ENCODE measurements at regions not wholly inside any gene's neighbourhood (a gene's known extent, or its start where the extent isn't known, plus 50 kb on each side); places are given as distances from the start of the nearest gene placed in this dataset.

GRCh38 chr4:41799126-41799525, 50.6 kb upstream of the PHOX2B start:
- H3K27ac ChIP-seq (replicated peaks in 1 of 4): no peak overlapping the region
- TF ChIP-seq CTCF (IDR thresholded peaks at IDR 0.05) (no peak), POLR2A (IDR thresholded peaks at IDR 0.05; ENCODE audit: low read depth) (no peak), EP300 (IDR thresholded peaks at IDR 0.05) (no peak), POLR2AphosphoS5 (IDR thresholded peaks at IDR 0.05) (no peak)
- H3K4me1 ChIP-seq: peaks cover 0 to 9% (median 7%) of the 10 kb centered on the region in 4 donors
- 39% methylated on average over 1 of the region's 1 CpG for WGBS
- no peaks in the 10 kb centered on the region for H3K9me3 ChIP-seq
- peaks cover 0 to 16% (median 0%) of the 10 kb centered on the region in 4 donors for H3K27me3 ChIP-seq
- intact Hi-C loops (cut with DNase I): no loop called here
- H3K4me3 ChIP-seq: no peak overlapping the region
- no peaks in the 10 kb centered on the region for H3K36me3 ChIP-seq
- DNase-seq (ENCODE audit: extremely low spot score): no peak
